Smooth muscle cell (in vitro differentiated cells): ENCODE measurements at regions not wholly inside any gene's neighbourhood (a gene's known extent, or its start where the extent isn't known, plus 50 kb on each side); places are given as distances from the start of the nearest gene placed in this dataset.
"Not testable (repeated sequence)": the region's sequence is repeated elsewhere in the genome, so short reads cannot be mapped to it uniquely, and the experiment has no call there.

Experiments used
- DNase-seq: peaks from one replicate; lab custom pipeline; 2025; ENCODE audit not compliant: unreplicated experiment; lab: John Stamatoyannopoulos, UW
- H2AFZ ChIP-seq: fragments of 200-600 bp; sonication (generic); 2 replicates; pipeline ENCODE4 v1.6.0; 2016; ENCODE audit warnings: antibody characterized with exemption, low read depth, mild to moderate bottlenecking
- H3F3A ChIP-seq: fragments of 200-600 bp; sonication (generic); 2 replicates; pipeline ENCODE4 v1.6.0; 2017; ENCODE audit warnings: antibody characterized with exemption, low read depth
- H3K27ac ChIP-seq: fragments of 200-600 bp; sonication (generic); 2 replicates; pipeline ENCODE4 v1.5.1; 2016; ENCODE audit warnings: low read depth, mild to moderate bottlenecking
- H3K27me3 ChIP-seq: fragments of 200-600 bp; sonication (generic); 2 replicates; pipeline ENCODE4 v1.6.1; 2016; ENCODE audit warnings: low read depth, mild to moderate bottlenecking
- H3K36me3 ChIP-seq: fragments of 200-600 bp; sonication (generic); 2 replicates; pipeline ENCODE4 v1.5.1; 2016; ENCODE audit warnings: low read depth
- H3K4me1 ChIP-seq: fragments of 200-600 bp; sonication (generic); 2 replicates; pipeline ENCODE4 v1.5.1; 2016; ENCODE audit warnings: low read depth
- H3K4me2 ChIP-seq: fragments of 200-600 bp; sonication (generic); 2 replicates; pipeline ENCODE4 v1.6.0; 2016; ENCODE audit warnings: mild to moderate bottlenecking
- H3K4me3 ChIP-seq: fragments of 200-600 bp; sonication (generic); 2 replicates; pipeline ENCODE4 v1.5.1; 2016; ENCODE audit warnings: mild to moderate bottlenecking
- H3K79me2 ChIP-seq: fragments of 200-600 bp; sonication (generic); 2 replicates; pipeline ENCODE4 v1.6.0; 2016; ENCODE audit warnings: low read depth, mild to moderate bottlenecking
- H3K9ac ChIP-seq: fragments of 200-600 bp; sonication (generic); 2 replicates; pipeline ENCODE4 v1.6.0; 2016; ENCODE audit warnings: low read depth
- H3K9me3 ChIP-seq: fragments of 200-600 bp; sonication (generic); replicated peaks from 2 replicates; pipeline ENCODE4 v1.5.1; 2016; ENCODE audit warnings: low read depth
- H4K20me1 ChIP-seq: fragments of 200-600 bp; sonication (generic); 2 replicates; pipeline ENCODE4 v1.6.0; 2016; ENCODE audit warnings: low read depth
- WGBS: methylation state at CpG from one replicate; pipeline ENCODE4 v1.1.7; 2016; ENCODE audit warnings: low lambda C conversion rate; 5-methylcytosine and 5-hydroxymethylcytosine counted together
- TF ChIP-seq, protein P1 (sequence below): fragments of 200-600 bp; sonication (generic); IDR thresholded peaks from 2 replicates; pipeline ENCODE4 v1.5.1; 2017; ENCODE audit warnings: borderline replicate concordance, mild to moderate bottlenecking, antibody characterized with exemption; ENCODE audit not compliant: insufficient read depth, poor library complexity, severe bottlenecking

GRCh38 chr20:53819973-53820451 lies 226.4 kb upstream of the ZNF217 start:
- no peak overlapping the region for H3K4me3 ChIP-seq
- TF ChIP-seq, protein P1, sequence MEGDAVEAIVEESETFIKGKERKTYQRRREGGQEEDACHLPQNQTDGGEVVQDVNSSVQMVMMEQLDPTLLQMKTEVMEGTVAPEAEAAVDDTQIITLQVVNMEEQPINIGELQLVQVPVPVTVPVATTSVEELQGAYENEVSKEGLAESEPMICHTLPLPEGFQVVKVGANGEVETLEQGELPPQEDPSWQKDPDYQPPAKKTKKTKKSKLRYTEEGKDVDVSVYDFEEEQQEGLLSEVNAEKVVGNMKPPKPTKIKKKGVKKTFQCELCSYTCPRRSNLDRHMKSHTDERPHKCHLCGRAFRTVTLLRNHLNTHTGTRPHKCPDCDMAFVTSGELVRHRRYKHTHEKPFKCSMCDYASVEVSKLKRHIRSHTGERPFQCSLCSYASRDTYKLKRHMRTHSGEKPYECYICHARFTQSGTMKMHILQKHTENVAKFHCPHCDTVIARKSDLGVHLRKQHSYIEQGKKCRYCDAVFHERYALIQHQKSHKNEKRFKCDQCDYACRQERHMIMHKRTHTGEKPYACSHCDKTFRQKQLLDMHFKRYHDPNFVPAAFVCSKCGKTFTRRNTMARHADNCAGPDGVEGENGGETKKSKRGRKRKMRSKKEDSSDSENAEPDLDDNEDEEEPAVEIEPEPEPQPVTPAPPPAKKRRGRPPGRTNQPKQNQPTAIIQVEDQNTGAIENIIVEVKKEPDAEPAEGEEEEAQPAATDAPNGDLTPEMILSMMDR: no peak
- no peak overlapping the region for H3K4me2 ChIP-seq
- H3K27ac ChIP-seq: no peak overlapping the region
- H3K27me3 ChIP-seq: no peaks in the 10 kb centered on the region
- no peak for DNase-seq
- no peaks in the 10 kb centered on the region for H3K79me2 ChIP-seq
- H3K4me1 ChIP-seq: no peaks in the 10 kb centered on the region
- no peaks in the 10 kb centered on the region for H4K20me1 ChIP-seq
- no peaks in the 10 kb centered on the region for H3K36me3 ChIP-seq
- no peak overlapping the region for H3K9ac ChIP-seq
- no peaks in the 10 kb centered on the region for H3K9me3 ChIP-seq
- H2AFZ ChIP-seq: no peak overlapping the region
- WGBS: 96% methylated on average over 7 of the region's 7 CpGs
- no peaks in the 10 kb centered on the region for H3F3A ChIP-seq

- no peak overlapping the region for H2AFZ ChIP-seq
- no peak overlapping the region for H3K4me3 ChIP-seq
- no peaks in the 10 kb centered on the region for H3K36me3 ChIP-seq
- no peaks in the 10 kb centered on the region for H4K20me1 ChIP-seq
- no peaks in the 10 kb centered on the region for H3K27me3 ChIP-seq
- no peak for DNase-seq
- H3K79me2 ChIP-seq: no peaks in the 10 kb centered on the region
- TF ChIP-seq, protein P1: no peak
- H3K4me2 ChIP-seq: no peak overlapping the region
- no peaks in the 10 kb centered on the region for H3K9me3 ChIP-seq
- H3K4me1 ChIP-seq: no peaks in the 10 kb centered on the region
- H3F3A ChIP-seq: no peaks in the 10 kb centered on the region
- H3K27ac ChIP-seq: no peak overlapping the region
- H3K9ac ChIP-seq: no peak overlapping the region
Observed at GRCh38 chr20:53818457-53819177, 225.0 kb upstream of the ZNF217 start.

GRCh38 chr20:53817513-53817912 lies 223.9 kb upstream of the ZNF217 start:
- not testable (repeated sequence) for H3K4me3 ChIP-seq, H3K27ac ChIP-seq, H3K9me3 ChIP-seq, H3K79me2 ChIP-seq, H4K20me1 ChIP-seq, H2AFZ ChIP-seq, H3K36me3 ChIP-seq, H3K9ac ChIP-seq, H3F3A ChIP-seq, DNase-seq, H3K27me3 ChIP-seq, H3K4me1 ChIP-seq, H3K4me2 ChIP-seq
- WGBS: 99% methylated on average over 7 of the region's 7 CpGs

GRCh38 chr20:53816872-53817398 lies 223.3 kb upstream of the ZNF217 start:
- H4K20me1 ChIP-seq: no peaks in the 10 kb centered on the region
- no peak overlapping the region for H3K27ac ChIP-seq
- H3F3A ChIP-seq: no peaks in the 10 kb centered on the region
- no peak overlapping the region for H2AFZ ChIP-seq
- no peaks in the 10 kb centered on the region for H3K79me2 ChIP-seq
- no peaks in the 10 kb centered on the region for H3K9me3 ChIP-seq
- H3K36me3 ChIP-seq: no peaks in the 10 kb centered on the region
- no peak overlapping the region for H3K4me3 ChIP-seq
- DNase-seq: no peak
- TF ChIP-seq, protein P1: no peak
- H3K4me1 ChIP-seq: no peaks in the 10 kb centered on the region
- no peak overlapping the region for H3K9ac ChIP-seq
- 96% methylated on average over 4 of the region's 4 CpGs for WGBS
- H3K4me2 ChIP-seq: no peak overlapping the region
- no peaks in the 10 kb centered on the region for H3K27me3 ChIP-seq
